Upper lobe of right lung (tissue), 1 donor: ENCODE measurements at regions not wholly inside any gene's neighbourhood (a gene's known extent, or its start where the extent isn't known, plus 50 kb on each side); places are given as distances from the start of the nearest gene placed in this dataset.

Experiments used
- ATAC-seq: fragments of 200-7000 bp; cut with Tn5 transposase; one replicate; pipeline ENCODE4 v1.9.1; 2020; ENCODE audit warnings: mild to moderate bottlenecking, moderate library complexity
- DNase-seq: peaks from one replicate; pipeline ENCODE4 v3.0.0-alpha.2; 2020
- H3K27ac ChIP-seq: fragments of 200-600 bp; one replicate; pipeline ENCODE4 v1.8.0; 2022
- H3K27me3 ChIP-seq: fragments of 200-600 bp; one replicate; pipeline ENCODE4 v1.8.0; 2022; ENCODE audit warnings: mild to moderate bottlenecking
- H3K36me3 ChIP-seq: fragments of 200-600 bp; one replicate; pipeline ENCODE4 v1.8.0; 2022
- H3K4me1 ChIP-seq: fragments of 200-600 bp; one replicate; pipeline ENCODE4 v1.8.0; 2022
- H3K4me3 ChIP-seq: fragments of 200-600 bp; one replicate; pipeline ENCODE4 v1.8.0; 2022; ENCODE audit warnings: mild to moderate bottlenecking
- H3K9me3 ChIP-seq: fragments of 200-600 bp; one replicate; pipeline ENCODE4 v1.8.0; 2022
- CTCF ChIP-seq: fragments of 200-600 bp; IDR thresholded peaks from one replicate; pipeline ENCODE4 v1.8.0; 2022; ENCODE audit warnings: antibody characterized with exemption
- intact Hi-C: fragments of 100-400 bp; cut with DNase I; formaldehyde crosslinking; loops from one replicate; pipeline ENCODE4 v1.11.0; 2022
- donor health status: DM: no; HTN: yes; CAD: no; lungs with severe emphysema.

GRCh38 chr9:129272348-129273025 is 94.4 kb upstream of the IER5L start:
- no peak overlapping the region for H3K27ac ChIP-seq
- intact Hi-C loops, result no loop called here
- no peak overlapping the region for H3K4me3 ChIP-seq
- peaks cover 4% of the 10 kb centered on the region for H3K4me1 ChIP-seq
- no peaks in the 10 kb centered on the region for H3K9me3 ChIP-seq
- ATAC-seq (no peak), DNase-seq (peak; percentile 38)
- no peaks in the 10 kb centered on the region for H3K36me3 ChIP-seq
- no peaks in the 10 kb centered on the region for H3K27me3 ChIP-seq
- TF ChIP-seq CTCF, result no peak

DNA sequence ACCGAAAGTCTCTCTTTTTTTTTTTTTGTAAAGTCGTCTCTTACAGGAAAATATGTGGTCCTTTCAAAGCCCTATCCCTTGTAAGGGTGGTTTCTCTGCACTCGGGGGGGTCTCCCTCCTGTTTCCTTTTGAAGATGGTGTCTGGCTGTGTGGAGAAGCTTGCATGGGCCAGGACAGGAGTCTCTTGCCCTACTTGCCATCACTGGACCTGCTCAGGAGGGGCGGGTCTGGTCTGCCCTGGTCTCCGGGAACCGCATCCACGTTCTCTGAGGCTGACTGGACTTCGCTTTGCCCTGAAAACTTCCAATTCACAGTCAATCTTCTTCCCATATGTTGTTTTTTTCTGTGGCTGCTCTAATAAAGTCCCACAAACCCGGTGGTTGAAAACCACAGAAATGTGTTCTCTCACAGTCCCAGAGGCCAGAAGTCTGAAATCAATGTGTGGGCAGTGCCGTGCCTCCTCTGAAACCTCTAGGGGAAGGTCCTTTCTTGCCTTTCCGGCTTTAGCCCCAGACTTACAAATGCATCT is 92.9 kb upstream of the IER5L start:
- intact Hi-C loops, result no loop called here
- ATAC-seq, result peak; percentile 39

GRCh38 chr9:129270205-129270604 is 92.1 kb upstream of the IER5L start:
- Histone ChIP-seq H3K4me3 (no peak overlapping the region), H3K27ac (no peak overlapping the region), H3K36me3 (no peaks in the 10 kb centered on the region), H3K9me3 (no peaks in the 10 kb centered on the region), H3K27me3 (no peaks in the 10 kb centered on the region), H3K4me1 (peaks cover 4% of the 10 kb centered on the region)
- intact Hi-C loops, result no loop called here
- TF ChIP-seq CTCF, result no peak
- ATAC-seq (no peak), DNase-seq (no peak)

More for the DNA sequence above, 92.9 kb upstream of the IER5L start:
- Histone ChIP-seq H3K27ac (no peak overlapping the region), H3K9me3 (no peaks in the 10 kb centered on the region), H3K4me3 (no peak overlapping the region), H3K27me3 (no peaks in the 10 kb centered on the region), H3K4me1 (peaks cover 4% of the 10 kb centered on the region), H3K36me3 (no peaks in the 10 kb centered on the region)
- no peak for TF ChIP-seq CTCF
- peak; percentile 31 for DNase-seq

DNA sequence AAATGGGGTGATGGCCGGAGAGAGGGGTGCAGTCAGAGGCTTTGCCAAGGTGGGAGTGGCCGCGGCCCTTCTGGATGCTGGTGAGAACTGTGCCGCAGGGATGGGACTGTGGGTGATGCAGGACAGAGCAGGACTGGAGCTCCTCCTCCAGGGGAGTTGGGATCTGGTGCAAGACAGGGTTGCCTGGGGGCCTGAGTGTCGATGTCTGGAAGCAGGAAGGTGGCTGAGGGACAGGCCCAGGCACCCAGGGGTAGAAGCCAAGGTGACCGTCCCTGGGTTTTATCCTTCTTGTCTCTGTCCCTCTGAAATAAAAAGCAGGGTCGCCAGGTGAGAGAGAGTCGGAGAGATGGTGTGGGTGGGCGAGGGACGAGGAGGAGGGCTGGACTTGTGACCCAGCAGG is 89.1 kb upstream of the IER5L start:
- ATAC-seq (peak; percentile 23), DNase-seq (no peak)
- peaks cover 4% of the 10 kb centered on the region for H3K4me1 ChIP-seq
- no peaks in the 10 kb centered on the region for H3K9me3 ChIP-seq
- no peaks in the 10 kb centered on the region for H3K27me3 ChIP-seq
- H3K36me3 ChIP-seq, result no peaks in the 10 kb centered on the region
- no peak overlapping the region for H3K27ac ChIP-seq
- H3K4me3 ChIP-seq, result no peak overlapping the region
- TF ChIP-seq CTCF, result no peak
- intact Hi-C loops, result no loop called here

DNA sequence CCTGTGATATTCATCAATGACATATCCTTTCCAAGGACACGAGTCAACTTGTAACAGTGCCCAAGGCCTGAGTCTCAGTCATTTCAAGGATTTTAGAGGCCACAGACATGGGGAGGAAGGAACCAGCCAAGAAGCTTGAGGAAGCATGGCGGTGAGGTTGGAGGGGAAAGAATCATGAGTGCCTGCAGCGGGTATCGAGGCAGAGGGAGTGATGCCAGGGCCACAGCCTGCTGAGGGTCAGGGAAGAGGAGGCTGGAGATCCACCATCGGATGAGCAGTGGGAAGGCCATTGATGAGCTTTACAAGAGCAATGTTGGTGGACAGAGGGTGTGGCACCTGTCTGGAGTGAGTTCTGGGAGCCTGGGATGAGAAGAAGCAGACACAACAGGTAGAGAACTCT is 88.5 kb upstream of the IER5L start:
- intact Hi-C loops, result no loop called here
- Histone ChIP-seq H3K9me3 (no peaks in the 10 kb centered on the region), H3K4me1 (peaks cover 4% of the 10 kb centered on the region), H3K27ac (no peak overlapping the region), H3K4me3 (no peak overlapping the region), H3K36me3 (no peaks in the 10 kb centered on the region), H3K27me3 (no peaks in the 10 kb centered on the region)
- TF ChIP-seq CTCF, result no peak
- ATAC-seq, result no peak
- DNase-seq, result no peak
